ENCODE measurements at regions not wholly inside any gene's neighbourhood (a gene's known extent, or its start where the extent isn't known, plus 50 kb on each side); places are given as distances from the start of the nearest gene placed in this dataset.

- peak in 1 of 2 experiments; percentile 47 for DNase-seq
Measured at GRCh38 chr11:109865548-109866186, 227.5 kb upstream of the ZC3H12C start.

GRCh38 chr11:109867784-109868183, 225.4 kb upstream of the ZC3H12C start:
- DNase-seq: no peak

- no peak for DNase-seq
Measured at GRCh38 chr11:109869536-109869935, 223.7 kb upstream of the ZC3H12C start.

GRCh38 chr11:109870297-109870696, 222.9 kb upstream of the ZC3H12C start:
- no peak for DNase-seq

- no peak for DNase-seq
Measured at GRCh38 chr11:109877043-109877442, 216.1 kb upstream of the ZC3H12C start.

- no peak for DNase-seq
Measured at GRCh38 chr11:109884501-109884900, 208.7 kb upstream of the ZC3H12C start.

GRCh38 chr11:109885006-109885405, 208.2 kb upstream of the ZC3H12C start:
- no peak for DNase-seq

- DNase-seq: no peak
Measured at GRCh38 chr11:109892321-109892794, 200.8 kb upstream of the ZC3H12C start.

GRCh38 chr11:109894242-109894641, 198.9 kb upstream of the ZC3H12C start:
- peak in 1 of 2 experiments; percentile 11 for DNase-seq

GRCh38 chr11:109898592-109898991, 194.6 kb upstream of the ZC3H12C start:
- DNase-seq: no peak

- DNase-seq: no peak
Measured at GRCh38 chr11:109902764-109903433, 190.3 kb upstream of the ZC3H12C start.

GRCh38 chr11:109911488-109911887, 181.7 kb upstream of the ZC3H12C start:
- no peak for DNase-seq

- no peak for DNase-seq
Measured at GRCh38 chr11:109914038-109914437, 179.2 kb upstream of the ZC3H12C start.

GRCh38 chr11:109914809-109915653, 178.2 kb upstream of the ZC3H12C start:
- DNase-seq: no peak

- DNase-seq: no peak
Measured at GRCh38 chr11:109926941-109927340, 166.3 kb upstream of the ZC3H12C start.

GRCh38 chr11:109929308-109929707, 163.9 kb upstream of the ZC3H12C start:
- DNase-seq: peak in 1 of 2 experiments; percentile 68

- DNase-seq: no peak
Measured at GRCh38 chr11:109933126-109933525, 160.1 kb upstream of the ZC3H12C start.

GRCh38 chr11:109934151-109934550, 159.0 kb upstream of the ZC3H12C start:
- DNase-seq: no peak

GRCh38 chr11:109936661-109937180, 156.5 kb upstream of the ZC3H12C start:
- DNase-seq: no peak

GRCh38 chr11:109937968-109938367, 155.2 kb upstream of the ZC3H12C start:
- no peak for DNase-seq

- peak; percentile 39 to 84 for DNase-seq
Measured at GRCh38 chr11:109939166-109939810, 153.9 kb upstream of the ZC3H12C start.

- DNase-seq: no peak
Measured at GRCh38 chr11:109940816-109941215, 152.4 kb upstream of the ZC3H12C start.
